ENCODE measurements at regions not wholly inside any gene's neighbourhood (a gene's known extent, or its start where the extent isn't known, plus 50 kb on each side); places are given as distances from the start of the nearest gene placed in this dataset.

DNA sequence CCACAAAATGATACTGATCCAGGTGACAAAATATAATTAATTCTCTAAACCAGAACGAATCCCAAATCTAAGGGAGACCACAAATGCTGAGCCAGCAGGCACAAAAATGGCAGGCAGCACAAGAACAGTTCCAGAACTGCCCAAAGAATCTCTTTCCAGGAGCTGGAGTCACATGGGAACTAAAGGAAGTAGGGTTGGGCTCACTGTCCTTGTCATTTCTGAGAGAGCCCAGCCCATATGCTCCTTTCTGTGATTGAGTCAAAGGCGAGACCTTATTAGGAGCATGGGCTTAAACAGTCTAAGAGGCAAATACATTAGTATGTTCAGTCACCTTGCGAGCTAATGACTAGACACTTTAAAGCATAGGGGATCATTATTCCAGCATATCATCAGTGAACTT lies 327.6 kb upstream of the ARID1B start (continued):
- TF ChIP-seq, protein P1, sequence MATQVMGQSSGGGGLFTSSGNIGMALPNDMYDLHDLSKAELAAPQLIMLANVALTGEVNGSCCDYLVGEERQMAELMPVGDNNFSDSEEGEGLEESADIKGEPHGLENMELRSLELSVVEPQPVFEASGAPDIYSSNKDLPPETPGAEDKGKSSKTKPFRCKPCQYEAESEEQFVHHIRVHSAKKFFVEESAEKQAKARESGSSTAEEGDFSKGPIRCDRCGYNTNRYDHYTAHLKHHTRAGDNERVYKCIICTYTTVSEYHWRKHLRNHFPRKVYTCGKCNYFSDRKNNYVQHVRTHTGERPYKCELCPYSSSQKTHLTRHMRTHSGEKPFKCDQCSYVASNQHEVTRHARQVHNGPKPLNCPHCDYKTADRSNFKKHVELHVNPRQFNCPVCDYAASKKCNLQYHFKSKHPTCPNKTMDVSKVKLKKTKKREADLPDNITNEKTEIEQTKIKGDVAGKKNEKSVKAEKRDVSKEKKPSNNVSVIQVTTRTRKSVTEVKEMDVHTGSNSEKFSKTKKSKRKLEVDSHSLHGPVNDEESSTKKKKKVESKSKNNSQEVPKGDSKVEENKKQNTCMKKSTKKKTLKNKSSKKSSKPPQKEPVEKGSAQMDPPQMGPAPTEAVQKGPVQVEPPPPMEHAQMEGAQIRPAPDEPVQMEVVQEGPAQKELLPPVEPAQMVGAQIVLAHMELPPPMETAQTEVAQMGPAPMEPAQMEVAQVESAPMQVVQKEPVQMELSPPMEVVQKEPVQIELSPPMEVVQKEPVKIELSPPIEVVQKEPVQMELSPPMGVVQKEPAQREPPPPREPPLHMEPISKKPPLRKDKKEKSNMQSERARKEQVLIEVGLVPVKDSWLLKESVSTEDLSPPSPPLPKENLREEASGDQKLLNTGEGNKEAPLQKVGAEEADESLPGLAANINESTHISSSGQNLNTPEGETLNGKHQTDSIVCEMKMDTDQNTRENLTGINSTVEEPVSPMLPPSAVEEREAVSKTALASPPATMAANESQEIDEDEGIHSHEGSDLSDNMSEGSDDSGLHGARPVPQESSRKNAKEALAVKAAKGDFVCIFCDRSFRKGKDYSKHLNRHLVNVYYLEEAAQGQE (IDR thresholded peaks at IDR 0.05), result no peak
- TF ChIP-seq HOXA7 (CRISPR knock-in tag; IDR thresholded peaks at IDR 0.05), result no peak
- no peak for TF ChIP-seq HOXB5 (CRISPR knock-in tag; IDR thresholded peaks at IDR 0.05)
- TF ChIP-seq MYC (IDR thresholded peaks at IDR 0.05; ENCODE audit: borderline replicate concordance, low read length), result no peak
- no peak for TF ChIP-seq GATA3 (IDR thresholded peaks at IDR 0.05; ENCODE audit: borderline replicate concordance)
- no peak for TF ChIP-seq ZNF302 (CRISPR knock-in tag; IDR thresholded peaks at IDR 0.05)

DNA sequence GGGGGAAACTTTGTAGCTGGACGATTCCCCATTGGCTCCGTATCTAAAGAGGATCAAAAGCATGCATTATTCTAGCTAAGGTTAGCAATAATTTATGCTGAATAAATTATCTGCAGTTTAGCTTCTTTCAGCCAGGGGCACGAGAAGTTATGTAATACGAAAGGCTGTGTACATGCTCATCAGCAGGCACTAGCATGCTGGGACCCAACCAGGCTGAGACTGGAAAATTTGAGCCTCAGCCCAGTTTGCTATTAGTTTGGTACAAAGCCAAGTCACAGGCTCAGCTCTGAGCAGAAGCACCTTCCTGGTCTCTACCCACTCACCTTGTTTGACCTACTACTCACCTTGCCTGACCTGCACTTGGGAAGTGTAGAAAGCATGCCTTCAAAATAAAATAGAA lies 328.1 kb upstream of the ARID1B start:
- FAIRE-seq (no peak), ATAC-seq (no peak), DNase-seq (ENCODE audit: low read depth in 1 of 2, low spot score in 1 of 2) (no peak)
- whole genome bisulfite sequencing (ENCODE audit: missing lambda C conversion rate), result 10% methylated on average over 4 of the region's 4 CpGs
- CTCF ChIA-PET, result no interaction called here
- H3K4me2 ChIP-seq, result no peak overlapping the region
- POLR2A ChIA-PET, result no interaction called here
- no peaks in the 10 kb centered on the region for H3K4me1 ChIP-seq
- no peaks in the 10 kb centered on the region; the same call in 2 of the 3 replicates for H3K9me3 ChIP-seq
- H3K27ac ChIP-seq, result no peak overlapping the region
- no peak overlapping the region for H3K4me3 ChIP-seq
- TF ChIP-seq HEYL (CRISPR knock-in tag; IDR thresholded peaks at IDR 0.05) (no peak), FOXS1 (CRISPR knock-in tag; IDR thresholded peaks at IDR 0.05) (no peak), CBX2 (IDR thresholded peaks at IDR 0.05; ENCODE audit: borderline replicate concordance, low read depth) (no peak), SMC3 (IDR thresholded peaks at IDR 0.05) (no peak), EP300 (IDR thresholded peaks at IDR 0.05) (no peak), RAD21 (conservative IDR thresholded peaks at IDR 0.05 in 1 of 2, IDR thresholded peaks at IDR 0.05 in 1 of 2) (no peak), ZC3H11A (IDR thresholded peaks at IDR 0.05) (no peak)
- TF ChIP-seq, protein P2, sequence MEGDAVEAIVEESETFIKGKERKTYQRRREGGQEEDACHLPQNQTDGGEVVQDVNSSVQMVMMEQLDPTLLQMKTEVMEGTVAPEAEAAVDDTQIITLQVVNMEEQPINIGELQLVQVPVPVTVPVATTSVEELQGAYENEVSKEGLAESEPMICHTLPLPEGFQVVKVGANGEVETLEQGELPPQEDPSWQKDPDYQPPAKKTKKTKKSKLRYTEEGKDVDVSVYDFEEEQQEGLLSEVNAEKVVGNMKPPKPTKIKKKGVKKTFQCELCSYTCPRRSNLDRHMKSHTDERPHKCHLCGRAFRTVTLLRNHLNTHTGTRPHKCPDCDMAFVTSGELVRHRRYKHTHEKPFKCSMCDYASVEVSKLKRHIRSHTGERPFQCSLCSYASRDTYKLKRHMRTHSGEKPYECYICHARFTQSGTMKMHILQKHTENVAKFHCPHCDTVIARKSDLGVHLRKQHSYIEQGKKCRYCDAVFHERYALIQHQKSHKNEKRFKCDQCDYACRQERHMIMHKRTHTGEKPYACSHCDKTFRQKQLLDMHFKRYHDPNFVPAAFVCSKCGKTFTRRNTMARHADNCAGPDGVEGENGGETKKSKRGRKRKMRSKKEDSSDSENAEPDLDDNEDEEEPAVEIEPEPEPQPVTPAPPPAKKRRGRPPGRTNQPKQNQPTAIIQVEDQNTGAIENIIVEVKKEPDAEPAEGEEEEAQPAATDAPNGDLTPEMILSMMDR (IDR thresholded peaks at IDR 0.05), result no peak
- TF ChIP-seq, protein P3, sequence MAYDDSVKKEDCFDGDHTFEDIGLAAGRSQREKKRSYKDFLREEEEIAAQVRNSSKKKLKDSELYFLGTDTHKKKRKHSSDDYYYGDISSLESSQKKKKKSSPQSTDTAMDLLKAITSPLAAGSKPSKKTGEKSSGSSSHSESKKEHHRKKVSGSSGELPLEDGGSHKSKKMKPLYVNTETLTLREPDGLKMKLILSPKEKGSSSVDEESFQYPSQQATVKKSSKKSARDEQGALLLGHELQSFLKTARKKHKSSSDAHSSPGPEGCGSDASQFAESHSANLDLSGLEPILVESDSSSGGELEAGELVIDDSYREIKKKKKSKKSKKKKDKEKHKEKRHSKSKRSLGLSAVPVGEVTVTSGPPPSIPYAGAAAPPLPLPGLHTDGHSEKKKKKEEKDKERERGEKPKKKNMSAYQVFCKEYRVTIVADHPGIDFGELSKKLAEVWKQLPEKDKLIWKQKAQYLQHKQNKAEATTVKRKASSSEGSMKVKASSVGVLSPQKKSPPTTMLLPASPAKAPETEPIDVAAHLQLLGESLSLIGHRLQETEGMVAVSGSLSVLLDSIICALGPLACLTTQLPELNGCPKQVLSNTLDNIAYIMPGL (CRISPR knock-in tag; IDR thresholded peaks at IDR 0.05; ENCODE audit: borderline replicate concordance), result no peak
- TF ChIP-seq, protein P4, sequence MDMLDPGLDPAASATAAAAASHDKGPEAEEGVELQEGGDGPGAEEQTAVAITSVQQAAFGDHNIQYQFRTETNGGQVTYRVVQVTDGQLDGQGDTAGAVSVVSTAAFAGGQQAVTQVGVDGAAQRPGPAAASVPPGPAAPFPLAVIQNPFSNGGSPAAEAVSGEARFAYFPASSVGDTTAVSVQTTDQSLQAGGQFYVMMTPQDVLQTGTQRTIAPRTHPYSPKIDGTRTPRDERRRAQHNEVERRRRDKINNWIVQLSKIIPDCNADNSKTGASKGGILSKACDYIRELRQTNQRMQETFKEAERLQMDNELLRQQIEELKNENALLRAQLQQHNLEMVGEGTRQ (IDR thresholded peaks at IDR 0.05), result no peak
- TF ChIP-seq, protein P5, sequence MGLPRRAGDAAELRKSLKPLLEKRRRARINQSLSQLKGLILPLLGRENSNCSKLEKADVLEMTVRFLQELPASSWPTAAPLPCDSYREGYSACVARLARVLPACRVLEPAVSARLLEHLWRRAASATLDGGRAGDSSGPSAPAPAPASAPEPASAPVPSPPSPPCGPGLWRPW (IDR thresholded peaks at IDR 0.05), result no peak

Measured in A549 (cell line).